ENCODE measurements at regions not wholly inside any gene's neighbourhood (a gene's known extent, or its start where the extent isn't known, plus 50 kb on each side); places are given as distances from the start of the nearest gene placed in this dataset.

DNA sequence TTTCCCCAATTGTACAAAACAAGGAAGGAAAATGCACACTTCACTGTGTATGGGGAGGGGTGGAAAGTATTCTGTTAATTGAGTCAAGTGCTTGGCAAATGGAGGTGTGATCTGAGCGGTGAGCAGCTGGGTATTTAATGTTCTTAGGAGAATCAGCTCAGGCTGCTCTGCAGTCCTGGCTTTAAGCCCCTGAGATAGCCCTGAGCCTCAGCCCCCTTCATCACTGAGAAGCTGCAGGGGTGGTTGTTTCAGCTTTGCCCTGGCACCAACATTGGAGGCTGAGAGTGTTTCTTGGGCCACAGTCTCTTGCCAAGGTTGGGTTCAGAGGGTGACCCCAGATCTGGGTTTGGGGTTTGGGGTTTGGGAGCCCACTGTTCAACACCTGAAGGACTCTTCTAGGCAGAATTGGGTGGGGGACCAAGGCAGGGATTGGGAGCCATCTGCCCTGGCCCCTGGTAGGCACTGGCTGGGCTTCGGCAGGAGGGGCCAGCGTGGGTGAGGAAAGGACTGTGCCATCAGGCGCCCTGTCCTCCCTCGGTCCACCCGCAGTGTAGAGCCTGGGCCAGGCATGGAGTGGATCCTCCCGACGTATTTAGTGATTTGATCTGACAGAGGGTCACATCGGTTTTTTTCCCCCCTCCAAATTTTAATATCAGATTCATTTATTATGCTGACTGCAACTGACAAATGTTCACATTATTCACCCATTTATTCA is 66.7 kb upstream of the ZNF536 start:
- CTCF ChIA-PET: no interaction called here
- H3K9me3 ChIP-seq (ENCODE audit: control insufficient read depth in 1 of 2, insufficient read depth in 1 of 2, low read length in 2 of 2): peaks cover 0 to 3% of the 10 kb centered on the region in 2 experiments
- H3K4me1 Mint-ChIP-seq (ENCODE audit: low read depth): no peaks in the 10 kb centered on the region
- H3K4me3 Mint-ChIP-seq: no peak overlapping the region
- H3K4me3 ChIP-seq (ENCODE audit: low read length): no peak overlapping the region
- ATAC-seq (ENCODE audit: poor library complexity) (no peak), DNase-seq (no peak)
- no peaks in the 10 kb centered on the region for H3K36me3 ChIP-seq (ENCODE audit: insufficient read depth, low read length)
- H3K27ac Mint-ChIP-seq: no peak overlapping the region
- intact Hi-C loops (cut with DNase I, micrococcal nuclease): no loop called here
- H3K9me3 Mint-ChIP-seq: no peaks in the 10 kb centered on the region
- no peaks in the 10 kb centered on the region for H3K4me1 ChIP-seq (ENCODE audit: insufficient read depth, low read length)
- no peak for TF ChIP-seq CTCF (IDR thresholded peaks at IDR 0.05)
- H3K27ac ChIP-seq (ENCODE audit: low read depth in 1 of 2, low read length in 2 of 2): no peak overlapping the region
- POLR2A ChIA-PET: no interaction called here
- no peaks in the 10 kb centered on the region for H3K27me3 Mint-ChIP-seq
- no peaks in the 10 kb centered on the region for H3K36me3 Mint-ChIP-seq (ENCODE audit: low read depth)
- no peaks in the 10 kb centered on the region for H3K27me3 ChIP-seq (ENCODE audit: control insufficient read depth in 1 of 2, insufficient read depth in 2 of 2, low read length in 2 of 2)

- no peak for DNase-seq
- no peaks in the 10 kb centered on the region for H3K4me1 ChIP-seq (ENCODE audit: insufficient read depth, low read length)
- H3K9me3 Mint-ChIP-seq: no peaks in the 10 kb centered on the region
- H3K4me3 ChIP-seq (ENCODE audit: low read length): no peak overlapping the region
- no peak overlapping the region for H3K4me3 Mint-ChIP-seq
- no peaks in the 10 kb centered on the region for H3K27me3 ChIP-seq (ENCODE audit: control insufficient read depth in 1 of 2, insufficient read depth in 2 of 2, low read length in 2 of 2)
- POLR2A ChIA-PET: no interaction called here
- no peaks in the 10 kb centered on the region for H3K9me3 ChIP-seq (ENCODE audit: control insufficient read depth in 1 of 2, insufficient read depth in 1 of 2, low read length in 2 of 2)
- TF ChIP-seq CTCF (IDR thresholded peaks at IDR 0.05): no peak
- no peaks in the 10 kb centered on the region for H3K36me3 ChIP-seq (ENCODE audit: insufficient read depth, low read length)
- no peak overlapping the region for H3K27ac ChIP-seq (ENCODE audit: low read depth in 1 of 2, low read length in 2 of 2)
- H3K36me3 Mint-ChIP-seq (ENCODE audit: low read depth): no peaks in the 10 kb centered on the region
- H3K27me3 Mint-ChIP-seq: no peaks in the 10 kb centered on the region
- CTCF ChIA-PET: no interaction called here
- intact Hi-C loops (cut with DNase I, micrococcal nuclease): no loop called here
- ATAC-seq (ENCODE audit: poor library complexity): no peak
- H3K27ac Mint-ChIP-seq: no peak overlapping the region
- H3K4me1 Mint-ChIP-seq (ENCODE audit: low read depth): no peaks in the 10 kb centered on the region
These were observed 64.8 kb upstream of the ZNF536 start for GRCh38 chr19:30307191-30307974.

- Mint-ChIP-seq H3K27me3 (no peaks in the 10 kb centered on the region), H3K4me1 (ENCODE audit: low read depth) (no peaks in the 10 kb centered on the region), H3K9me3 (no peaks in the 10 kb centered on the region), H3K27ac (no peak overlapping the region), H3K4me3 (no peak overlapping the region), H3K36me3 (ENCODE audit: low read depth) (no peaks in the 10 kb centered on the region)
- H3K27me3 ChIP-seq (ENCODE audit: control insufficient read depth in 1 of 2, insufficient read depth in 2 of 2, low read length in 2 of 2): no peaks in the 10 kb centered on the region
- H3K4me3 ChIP-seq (ENCODE audit: low read length): no peak overlapping the region
- ATAC-seq (ENCODE audit: poor library complexity) (no peak), DNase-seq (no peak)
- ChIA-PET CTCF (no interaction called here), POLR2A (no interaction called here)
- H3K36me3 ChIP-seq (ENCODE audit: insufficient read depth, low read length): no peaks in the 10 kb centered on the region
- TF ChIP-seq CTCF (IDR thresholded peaks at IDR 0.05): no peak
- peaks cover 0 to 16% of the 10 kb centered on the region in 2 experiments for H3K9me3 ChIP-seq (ENCODE audit: control insufficient read depth in 1 of 2, insufficient read depth in 1 of 2, low read length in 2 of 2)
- no peak overlapping the region for H3K27ac ChIP-seq (ENCODE audit: low read depth in 1 of 2, low read length in 2 of 2)
- intact Hi-C loops (cut with DNase I, micrococcal nuclease): no loop called here
- H3K4me1 ChIP-seq (ENCODE audit: insufficient read depth, low read length): no peaks in the 10 kb centered on the region
These were observed 63.0 kb upstream of the ZNF536 start for GRCh38 chr19:30309176-30309575.

All from CD4-positive, alpha-beta T cell (primary cell).